Activated B cell treated with CpG ODN at 0.5 μM for 24 hours (primary cell): ENCODE measurements at regions not wholly inside any gene's neighbourhood (a gene's known extent, or its start where the extent isn't known, plus 50 kb on each side); places are given as distances from the start of the nearest gene placed in this dataset.

ENCODE experiments used
- ATAC-seq: fragments of 200-7000 bp; cut with Tn5 transposase; one replicate; pipeline ENCODE4 v1.10.0; 2021; ENCODE audit warnings: low read depth, mild to moderate bottlenecking, moderate library complexity
- CTCF ChIA-PET: fragments of 350-600 bp; sonication (Branson Sonifier 250); formaldehyde crosslinking; loops from one replicate; lab custom pipeline; 2021; ENCODE audit warnings: antibody characterized with exemption; lab: Charles Lee
- POLR2A ChIA-PET: fragments of 350-600 bp; sonication (Branson Sonifier 250); formaldehyde crosslinking; loops from one replicate; lab custom pipeline; 2021; ENCODE audit warnings: antibody characterized with exemption; lab: Charles Lee
- DNase-seq: peaks from one replicate; pipeline ENCODE4 v3.0.0; 2022
- H3K27ac Mint-ChIP-seq: one replicate; pipeline ENCODE4 v1.8.0; 2020; ENCODE audit warnings: mixed read lengths
- H3K27me3 Mint-ChIP-seq: one replicate; pipeline ENCODE4 v1.8.0; 2021; ENCODE audit warnings: mixed read lengths
- H3K36me3 Mint-ChIP-seq: one replicate; pipeline ENCODE4 v1.8.0; 2021; ENCODE audit warnings: low read depth, mixed read lengths
- H3K4me1 Mint-ChIP-seq: one replicate; pipeline ENCODE4 v1.8.0; 2021; ENCODE audit warnings: mixed read lengths
- H3K4me3 Mint-ChIP-seq: one replicate; pipeline ENCODE4 v1.8.0; 2020; ENCODE audit warnings: mild to moderate bottlenecking, mixed read lengths
- H3K9me3 Mint-ChIP-seq: one replicate; pipeline ENCODE4 v1.8.0; 2020; ENCODE audit warnings: mixed read lengths
- intact Hi-C: fragments of 100-400 bp; cut with micrococcal nuclease; formaldehyde crosslinking; loops from one replicate; pipeline ENCODE4 v1.15.1; 2024
- TF ChIP-seq, protein P1 (sequence below): fragments of 200-600 bp; IDR thresholded peaks from one replicate; pipeline ENCODE4 v1.8.0; 2022; ENCODE audit warnings: antibody characterized with exemption, mild to moderate bottlenecking

DNA sequence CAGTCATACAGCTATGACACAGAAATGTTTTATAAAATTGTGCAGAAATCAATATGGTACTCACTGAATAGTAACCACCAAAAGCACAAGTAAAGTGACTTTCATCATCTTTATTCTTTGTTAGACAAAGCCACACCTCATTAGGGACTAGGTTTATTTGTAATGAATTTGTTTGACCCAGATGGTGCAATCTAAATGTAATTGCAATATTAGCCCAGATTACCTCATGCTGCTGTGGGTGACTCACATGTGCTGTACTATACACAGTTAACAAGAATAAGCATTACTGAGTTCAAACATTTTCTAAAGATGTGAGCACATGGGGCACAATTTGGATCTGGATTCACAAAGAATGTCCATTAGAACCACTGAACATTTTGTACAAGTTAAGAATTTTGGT lies 759.3 kb upstream of the TYRP1 start:
- intact Hi-C loops = no loop called here
- no peaks in the 10 kb centered on the region for H3K27me3 Mint-ChIP-seq
- no peaks in the 10 kb centered on the region for H3K36me3 Mint-ChIP-seq
- H3K9me3 Mint-ChIP-seq = peaks cover 3% of the 10 kb centered on the region
- ChIA-PET CTCF (no interaction called here), POLR2A (no interaction called here)
- TF ChIP-seq, protein P1, sequence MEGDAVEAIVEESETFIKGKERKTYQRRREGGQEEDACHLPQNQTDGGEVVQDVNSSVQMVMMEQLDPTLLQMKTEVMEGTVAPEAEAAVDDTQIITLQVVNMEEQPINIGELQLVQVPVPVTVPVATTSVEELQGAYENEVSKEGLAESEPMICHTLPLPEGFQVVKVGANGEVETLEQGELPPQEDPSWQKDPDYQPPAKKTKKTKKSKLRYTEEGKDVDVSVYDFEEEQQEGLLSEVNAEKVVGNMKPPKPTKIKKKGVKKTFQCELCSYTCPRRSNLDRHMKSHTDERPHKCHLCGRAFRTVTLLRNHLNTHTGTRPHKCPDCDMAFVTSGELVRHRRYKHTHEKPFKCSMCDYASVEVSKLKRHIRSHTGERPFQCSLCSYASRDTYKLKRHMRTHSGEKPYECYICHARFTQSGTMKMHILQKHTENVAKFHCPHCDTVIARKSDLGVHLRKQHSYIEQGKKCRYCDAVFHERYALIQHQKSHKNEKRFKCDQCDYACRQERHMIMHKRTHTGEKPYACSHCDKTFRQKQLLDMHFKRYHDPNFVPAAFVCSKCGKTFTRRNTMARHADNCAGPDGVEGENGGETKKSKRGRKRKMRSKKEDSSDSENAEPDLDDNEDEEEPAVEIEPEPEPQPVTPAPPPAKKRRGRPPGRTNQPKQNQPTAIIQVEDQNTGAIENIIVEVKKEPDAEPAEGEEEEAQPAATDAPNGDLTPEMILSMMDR = no peak
- no peaks in the 10 kb centered on the region for H3K4me1 Mint-ChIP-seq
- no peak for ATAC-seq
- no peak overlapping the region for H3K27ac Mint-ChIP-seq
- no peak overlapping the region for H3K4me3 Mint-ChIP-seq
- DNase-seq = no peak

DNA sequence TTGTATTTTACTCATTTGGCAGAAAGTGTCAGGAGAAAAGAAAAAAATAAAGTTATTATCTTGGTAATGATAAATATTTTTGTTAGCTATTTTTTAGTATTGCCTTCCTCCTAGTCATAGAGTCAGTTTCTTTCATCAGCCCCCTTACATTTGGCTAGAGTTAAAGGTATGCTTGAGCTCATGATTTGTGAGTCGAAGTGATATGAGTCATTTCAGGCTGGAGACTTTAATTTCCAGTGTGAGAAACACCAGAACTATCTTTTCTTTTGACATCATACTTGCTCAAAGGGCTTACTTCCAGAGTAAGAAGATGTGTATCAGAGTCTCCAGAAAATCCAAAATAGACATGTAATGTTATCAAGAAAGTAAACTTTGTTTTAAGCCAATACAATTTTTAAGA lies 746.7 kb upstream of the TYRP1 start:
- no peaks in the 10 kb centered on the region for H3K36me3 Mint-ChIP-seq
- CTCF ChIA-PET = no interaction called here
- intact Hi-C loops = no loop called here
- ATAC-seq (no peak), DNase-seq (no peak)
- TF ChIP-seq, protein P1 = no peak
- H3K27me3 Mint-ChIP-seq = no peaks in the 10 kb centered on the region
- no peaks in the 10 kb centered on the region for H3K4me1 Mint-ChIP-seq
- H3K9me3 Mint-ChIP-seq = peaks cover 9% of the 10 kb centered on the region
- no peak overlapping the region for H3K4me3 Mint-ChIP-seq
- H3K27ac Mint-ChIP-seq = no peak overlapping the region
- POLR2A ChIA-PET = no interaction called here

DNA sequence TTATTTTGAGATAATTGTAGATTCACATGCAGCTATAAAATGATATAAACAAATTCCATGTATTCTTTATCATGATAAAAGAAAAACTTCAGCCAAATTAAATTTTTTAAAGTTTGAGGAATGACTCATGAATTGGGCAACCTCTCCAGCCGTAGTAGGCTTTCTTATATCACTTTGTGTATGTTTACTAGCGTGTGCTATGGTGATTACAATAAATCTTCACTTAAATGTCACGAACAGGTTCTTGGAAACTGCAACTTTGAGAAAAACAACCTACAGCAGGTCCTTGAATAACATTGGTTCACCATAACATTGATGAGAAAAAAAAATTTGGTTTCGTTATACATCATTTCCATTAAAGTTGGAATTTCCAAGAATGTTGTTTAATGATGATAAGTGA lies 730.9 kb upstream of the TYRP1 start:
- Mint-ChIP-seq H3K36me3 (no peaks in the 10 kb centered on the region), H3K9me3 (peaks cover 18% of the 10 kb centered on the region), H3K4me1 (no peaks in the 10 kb centered on the region), H3K27me3 (no peaks in the 10 kb centered on the region), H3K4me3 (no peak overlapping the region), H3K27ac (no peak overlapping the region)
- TF ChIP-seq, protein P1 = no peak
- ATAC-seq (no peak), DNase-seq (no peak)
- ChIA-PET POLR2A (no interaction called here), CTCF (no interaction called here)
- intact Hi-C loops = no loop called here

DNA sequence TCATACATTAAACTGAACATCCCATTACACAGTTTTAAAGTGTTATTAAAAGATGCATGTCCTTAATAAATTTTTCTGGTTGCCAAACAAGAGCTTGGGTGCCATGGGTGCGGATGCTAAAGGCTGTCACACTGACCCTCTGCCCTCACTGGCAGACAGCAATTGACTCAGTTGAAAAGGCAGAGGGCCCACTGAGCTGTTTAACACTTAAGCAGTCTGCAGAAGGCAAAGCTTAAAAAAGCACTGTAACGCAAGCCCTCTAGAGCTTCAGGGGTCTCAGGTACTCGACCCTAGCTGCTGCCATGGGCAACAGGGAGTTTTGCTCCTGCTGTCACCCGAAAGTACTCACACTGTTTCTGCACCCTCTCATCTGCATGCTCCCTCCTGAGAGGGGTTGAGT lies 726.4 kb upstream of the TYRP1 start:
- Mint-ChIP-seq H3K36me3 (no peaks in the 10 kb centered on the region), H3K4me3 (no peak overlapping the region), H3K27ac (no peak overlapping the region), H3K4me1 (no peaks in the 10 kb centered on the region), H3K9me3 (peaks cover 6% of the 10 kb centered on the region), H3K27me3 (no peaks in the 10 kb centered on the region)
- ChIA-PET CTCF (no interaction called here), POLR2A (no interaction called here)
- ATAC-seq (no peak), DNase-seq (no peak)
- intact Hi-C loops = no loop called here
- TF ChIP-seq, protein P1 = no peak

DNA sequence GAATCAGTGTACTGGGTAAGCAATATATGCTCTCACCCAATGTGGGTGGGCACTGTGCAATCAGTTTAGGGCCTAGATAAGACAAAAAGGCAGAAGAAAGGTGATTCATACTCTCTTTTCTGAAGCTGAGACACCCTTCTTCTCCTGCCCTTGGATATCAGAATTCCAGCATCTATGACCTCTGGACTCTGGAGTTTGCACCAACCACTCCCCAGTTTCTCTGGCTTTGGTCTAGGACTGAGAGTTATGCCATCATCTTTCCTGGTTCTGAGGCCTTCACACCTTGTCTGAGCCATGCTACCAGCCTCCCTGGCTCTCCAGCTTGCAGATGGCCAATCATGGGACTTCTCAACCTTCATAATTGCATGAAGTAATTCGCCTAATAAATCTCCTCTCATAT lies 724.6 kb upstream of the TYRP1 start:
- no peaks in the 10 kb centered on the region for H3K27me3 Mint-ChIP-seq
- no peak for DNase-seq
- peaks cover 2% of the 10 kb centered on the region for H3K9me3 Mint-ChIP-seq
- no peak overlapping the region for H3K27ac Mint-ChIP-seq
- TF ChIP-seq, protein P1 = no peak
- H3K4me1 Mint-ChIP-seq = no peaks in the 10 kb centered on the region
- intact Hi-C loops = no loop called here
- CTCF ChIA-PET = no interaction called here
- POLR2A ChIA-PET = no interaction called here
- no peak overlapping the region for H3K4me3 Mint-ChIP-seq
- no peaks in the 10 kb centered on the region for H3K36me3 Mint-ChIP-seq
- no peak for ATAC-seq
